Common myeloid progenitor, CD34-positive (primary cell): ENCODE measurements at regions not wholly inside any gene's neighbourhood (a gene's known extent, or its start where the extent isn't known, plus 50 kb on each side); places are given as distances from the start of the nearest gene placed in this dataset.
"Not testable (repeated sequence)": the region's sequence is repeated elsewhere in the genome, so short reads cannot be mapped to it uniquely, and the experiment has no call there.

Experiments used
- CTCF ChIA-PET: fragments of 350-600 bp; sonication (Branson Sonifier 250); formaldehyde crosslinking; loops from one replicate; lab custom pipeline; 2021; ENCODE audit warnings: antibody characterized with exemption; lab: Charles Lee
- POLR2A ChIA-PET: fragments of 350-600 bp; sonication (Branson Sonifier 250); formaldehyde crosslinking; loops from one replicate; lab custom pipeline; 2021; ENCODE audit warnings: antibody characterized with exemption; lab: Charles Lee
- DNase-seq, 3 donors: peaks; one replicate each; pipeline versions ENCODE4 v3.0.0 to v3.0.0-alpha.2; 2013
- H3K27ac ChIP-seq, 2 experiments: 1 replicate in 1 of 2; 2 replicates in 1 of 2; pipeline ENCODE4 v1.7.0; 2013; ENCODE audit warnings: inconsistent platforms in 2 of 2, low read length in 2 of 2, mild to moderate bottlenecking in 2 of 2, low read depth in 1 of 2, moderate library complexity in 1 of 2; ENCODE audit not compliant: severe bottlenecking in 2 of 2, insufficient read depth in 1 of 2, poor library complexity in 1 of 2
- H3K27me3 ChIP-seq, 5 experiments: replicated peaks in 2 of 5; 1 replicate in 3 of 5; 2 replicates in 2 of 5; pipeline versions ENCODE4 v1.6.1 to v1.7.0; 2013; ENCODE audit warnings: low read length in 4 of 5, mild to moderate bottlenecking in 2 of 5, moderate library complexity in 2 of 5, inconsistent platforms in 1 of 5; ENCODE audit not compliant: insufficient read depth in 5 of 5, control insufficient read depth in 4 of 5
- H3K36me3 ChIP-seq, 4 experiments: 1 replicate in 2 of 4; 2 replicates in 2 of 4; pipeline versions ENCODE4 v1.6.1 to v1.7.0; 2013; ENCODE audit warnings: low read length in 3 of 4, control low read depth in 1 of 4, mild to moderate bottlenecking in 1 of 4; ENCODE audit not compliant: control insufficient read depth in 4 of 4, insufficient read depth in 4 of 4
- H3K4me1 ChIP-seq, 4 experiments: 1 replicate in 3 of 4; 2 replicates in 1 of 4; pipeline versions ENCODE4 v1.6.1 to v1.7.1; 2013; ENCODE audit warnings: low read length in 3 of 4, mild to moderate bottlenecking in 3 of 4, control low read depth in 1 of 4, inconsistent platforms in 1 of 4, moderate library complexity in 1 of 4; ENCODE audit not compliant: control insufficient read depth in 4 of 4, insufficient read depth in 4 of 4; ENCODE audit errors: control extremely low read depth in 1 of 4
- H3K4me3 ChIP-seq, 7 experiments: 1 replicate in 4 of 7; 2 replicates in 3 of 7; pipeline versions ENCODE4 v1.5.1 to v1.7.0; 2013; ENCODE audit warnings: mild to moderate bottlenecking in 7 of 7, low read length in 6 of 7, moderate library complexity in 6 of 7, inconsistent platforms in 2 of 7, low read depth in 2 of 7, control low read depth in 1 of 7; ENCODE audit not compliant: insufficient read depth in 4 of 7, control insufficient read depth in 1 of 7; ENCODE audit errors: extremely low read depth in 1 of 7
- H3K9me3 ChIP-seq, 5 experiments: 1 replicate in 4 of 5; 2 replicates in 1 of 5; pipeline versions ENCODE4 v1.6.1 to v1.7.1; 2013; ENCODE audit warnings: low read length in 4 of 5, mild to moderate bottlenecking in 2 of 5, inconsistent platforms in 1 of 5, low read depth in 1 of 5, moderate library complexity in 1 of 5; ENCODE audit not compliant: control insufficient read depth in 4 of 5, insufficient read depth in 2 of 5; ENCODE audit errors: control extremely low read depth in 1 of 5
- WGBS: methylation state at CpG from one replicate; pipeline ENCODE4 v1.1.5; 2013; ENCODE audit not compliant: insufficient coverage; 5-methylcytosine and 5-hydroxymethylcytosine counted together

- DNase-seq, H3K4me3 ChIP-seq, H3K27ac ChIP-seq, H3K9me3 ChIP-seq, CTCF ChIA-PET, POLR2A ChIA-PET, H3K36me3 ChIP-seq: not testable (repeated sequence)
- H3K4me1 ChIP-seq: peaks cover under 1 to 12% (median 8%) of the 10 kb centered on the region in 4 experiments
- 97% methylated on average over 7 of the region's 18 CpGs for WGBS
- peaks cover 2 to 17% (median 13%) of the 10 kb centered on the region in 5 experiments for H3K27me3 ChIP-seq
These were observed 158.3 kb upstream of the PPP1R3A start for GRCh38 chr7:114077158-114077524.

- peaks cover 2 to 13% (median 9%) of the 10 kb centered on the region in 5 experiments for H3K27me3 ChIP-seq
- H3K27ac ChIP-seq, CTCF ChIA-PET, H3K4me3 ChIP-seq, DNase-seq, POLR2A ChIA-PET, H3K36me3 ChIP-seq, H3K9me3 ChIP-seq: not testable (repeated sequence)
- 98% methylated on average over 22 of the region's 38 CpGs for WGBS
- peaks cover 0 to 12% (median 8%) of the 10 kb centered on the region in 4 experiments for H3K4me1 ChIP-seq
These were observed 157.8 kb upstream of the PPP1R3A start for GRCh38 chr7:114076392-114077157.

GRCh38 chr7:114073701-114074100 lies 154.9 kb upstream of the PPP1R3A start:
- peak; percentile 55 to 92 (median 84) for DNase-seq
- Histone ChIP-seq H3K4me3 (peak overlapping the region in 1 of 7 experiments; percentile 3), H3K36me3 (no peaks in the 10 kb centered on the region), H3K9me3 (no peaks in the 10 kb centered on the region), H3K27ac (no peak overlapping the region), H3K4me1 (peaks cover 0 to 15% (median 9%) of the 10 kb centered on the region in 4 experiments), H3K27me3 (no peaks in the 10 kb centered on the region)
- ChIA-PET CTCF (interaction anchor here (2.1 kb wide), 1 partner anchor 8 kb away, joined by 7 read pairs; no protein-coding TSS in a partner anchor), POLR2A (no interaction called here)
- 0% methylated on average over 1 of the region's 2 CpGs for WGBS

GRCh38 chr7:114070246-114070645 lies 151.4 kb upstream of the PPP1R3A start:
- no peak overlapping the region for H3K27ac ChIP-seq
- POLR2A ChIA-PET: no interaction called here
- DNase-seq: peak in 2 of 3 donors; percentile 20 to 43
- CTCF ChIA-PET: no interaction called here
- H3K27me3 ChIP-seq: no peaks in the 10 kb centered on the region
- H3K4me1 ChIP-seq: peaks cover 0 to 15% (median 9%) of the 10 kb centered on the region in 4 experiments
- no peaks in the 10 kb centered on the region for H3K9me3 ChIP-seq
- H3K36me3 ChIP-seq: no peaks in the 10 kb centered on the region
- no peak overlapping the region for H3K4me3 ChIP-seq

GRCh38 chr7:114062810-114063209 lies 144.0 kb upstream of the PPP1R3A start:
- no peak overlapping the region for H3K27ac ChIP-seq
- H3K36me3 ChIP-seq: no peaks in the 10 kb centered on the region
- H3K4me1 ChIP-seq: no peaks in the 10 kb centered on the region
- ChIA-PET POLR2A (no interaction called here), CTCF (no interaction called here)
- DNase-seq: no peak
- no peaks in the 10 kb centered on the region for H3K27me3 ChIP-seq
- WGBS: 100% methylated on average over 2 of the region's 3 CpGs
- no peak overlapping the region for H3K4me3 ChIP-seq
- H3K9me3 ChIP-seq: no peaks in the 10 kb centered on the region

GRCh38 chr7:114051871-114052331 lies 133.1 kb upstream of the PPP1R3A start:
- ChIA-PET CTCF (interaction anchor here (1.3 kb wide), 1 partner anchor 30 kb away, joined by 4 read pairs; no protein-coding TSS in a partner anchor), POLR2A (no interaction called here)
- H3K36me3 ChIP-seq: no peaks in the 10 kb centered on the region
- H3K27me3 ChIP-seq: no peaks in the 10 kb centered on the region
- peak; percentile 38 to 84 (median 78) for DNase-seq
- H3K9me3 ChIP-seq: no peaks in the 10 kb centered on the region
- H3K4me1 ChIP-seq: peaks cover 5 to 21% (median 12%) of the 10 kb centered on the region in 4 experiments
- H3K27ac ChIP-seq: no peak overlapping the region
- peak overlapping the region in 1 of 7 experiments; percentile 19 for H3K4me3 ChIP-seq
- WGBS: no CpG with 5 or more reads among the region's 2 CpGs

- ChIA-PET CTCF (no interaction called here), POLR2A (no interaction called here)
- H3K36me3 ChIP-seq: no peaks in the 10 kb centered on the region
- peaks cover 5 to 21% (median 12%) of the 10 kb centered on the region in 4 experiments for H3K4me1 ChIP-seq
- H3K27me3 ChIP-seq: no peaks in the 10 kb centered on the region
- DNase-seq: no peak
- no peak overlapping the region for H3K4me3 ChIP-seq
- H3K27ac ChIP-seq: no peak overlapping the region
- WGBS: 100% methylated on average over 3 of the region's 3 CpGs
- H3K9me3 ChIP-seq: no peaks in the 10 kb centered on the region
These were observed 131.8 kb upstream of the PPP1R3A start for GRCh38 chr7:114050571-114050970.
